NCI-H1694 (cell line): ENCODE measurements at regions not wholly inside any gene's neighbourhood (a gene's known extent, or its start where the extent isn't known, plus 50 kb on each side); places are given as distances from the start of the nearest gene placed in this dataset.

Experiments
- DNase-seq: peaks from one replicate; lab custom pipeline; 2025; lab: John Stamatoyannopoulos, UW

- DNase-seq, result no peak
Observed at GRCh38 chr5:68431186-68431585, 215.6 kb downstream of the PIK3R1 start.

GRCh38 chr5:68431601-68432337 is 216.2 kb downstream of the PIK3R1 start:
- no peak for DNase-seq

- DNase-seq, result no peak
Observed at GRCh38 chr5:68432682-68433081, 217.1 kb downstream of the PIK3R1 start.

GRCh38 chr5:68433526-68433922 is 218.0 kb downstream of the PIK3R1 start:
- DNase-seq, result no peak

GRCh38 chr5:68433923-68434879 is 218.6 kb downstream of the PIK3R1 start:
- DNase-seq, result no peak

GRCh38 chr5:68435611-68436010 is 220.1 kb downstream of the PIK3R1 start:
- no peak for DNase-seq

GRCh38 chr5:68436686-68437520 is 221.3 kb downstream of the PIK3R1 start:
- DNase-seq, result no peak

- DNase-seq, result no peak
Observed at GRCh38 chr5:68438876-68439275, 223.3 kb downstream of the PIK3R1 start.

- no peak for DNase-seq
Observed at GRCh38 chr5:68440245-68440644, 224.7 kb downstream of the PIK3R1 start.

- DNase-seq, result no peak
Observed at GRCh38 chr5:68440651-68441050, 225.1 kb downstream of the PIK3R1 start.

GRCh38 chr5:68441309-68442073 is 225.9 kb downstream of the PIK3R1 start:
- no peak for DNase-seq

GRCh38 chr5:68443091-68443490 is 227.5 kb downstream of the PIK3R1 start:
- no peak for DNase-seq

GRCh38 chr5:68444048-68444447 is 228.5 kb downstream of the PIK3R1 start:
- no peak for DNase-seq

- no peak for DNase-seq
Observed at GRCh38 chr5:68444833-68445232, 229.3 kb downstream of the PIK3R1 start.

- DNase-seq, result no peak
Observed at GRCh38 chr5:68445257-68446069, 229.9 kb downstream of the PIK3R1 start.

- no peak for DNase-seq
Observed at GRCh38 chr5:68446070-68446357, 230.5 kb downstream of the PIK3R1 start.

- DNase-seq, result no peak
Observed at GRCh38 chr5:68446487-68446894, 230.9 kb downstream of the PIK3R1 start.

GRCh38 chr5:68447136-68447929 is 231.8 kb downstream of the PIK3R1 start:
- DNase-seq, result no peak

GRCh38 chr5:68449380-68449779 is 233.8 kb downstream of the PIK3R1 start:
- DNase-seq, result no peak
